SIG-M5 treated with dmso at 0.1 percent for 504 hours (cell line): ENCODE measurements at regions not wholly inside any gene's neighbourhood (a gene's known extent, or its start where the extent isn't known, plus 50 kb on each side); places are given as distances from the start of the nearest gene placed in this dataset.

ENCODE experiments used
- DNase-seq: peaks from one replicate; lab custom pipeline; 2025; ENCODE audit not compliant: unreplicated experiment; lab: John Stamatoyannopoulos, UW

DNA sequence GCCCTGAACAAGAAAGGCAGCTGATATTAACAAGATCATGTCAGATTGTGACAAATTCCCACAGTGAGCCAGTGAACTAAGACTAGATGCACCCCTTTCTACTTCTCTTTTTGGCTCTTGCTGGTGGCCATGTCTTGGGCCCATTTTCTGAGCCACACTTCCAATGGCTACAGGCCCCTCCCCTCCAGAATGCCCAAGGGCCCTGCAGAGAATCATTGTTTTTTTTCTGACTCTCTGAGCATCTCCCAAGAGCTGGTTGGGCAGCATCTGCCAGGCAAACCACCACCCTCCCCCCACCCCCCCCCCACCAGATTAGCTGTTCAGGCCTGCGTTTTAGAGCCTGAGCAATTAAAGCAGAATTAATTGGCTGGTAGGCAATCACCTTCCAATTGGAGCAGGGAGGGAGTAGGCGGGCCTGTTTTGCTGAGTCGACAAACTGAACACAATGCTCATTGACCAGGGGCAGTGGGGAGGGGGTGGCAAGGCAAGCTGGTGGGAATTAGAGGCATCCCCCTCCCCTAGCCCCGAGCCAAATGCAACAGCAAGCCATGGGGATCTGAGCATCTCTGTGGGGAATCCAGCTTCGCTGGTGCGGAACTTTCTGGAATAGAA, 541.4 kb downstream of the MN1 start:
- DNase-seq: no peak

- DNase-seq: no peak
These were observed 539.2 kb downstream of the MN1 start for GRCh38 chr22:27262361-27262760.

DNA sequence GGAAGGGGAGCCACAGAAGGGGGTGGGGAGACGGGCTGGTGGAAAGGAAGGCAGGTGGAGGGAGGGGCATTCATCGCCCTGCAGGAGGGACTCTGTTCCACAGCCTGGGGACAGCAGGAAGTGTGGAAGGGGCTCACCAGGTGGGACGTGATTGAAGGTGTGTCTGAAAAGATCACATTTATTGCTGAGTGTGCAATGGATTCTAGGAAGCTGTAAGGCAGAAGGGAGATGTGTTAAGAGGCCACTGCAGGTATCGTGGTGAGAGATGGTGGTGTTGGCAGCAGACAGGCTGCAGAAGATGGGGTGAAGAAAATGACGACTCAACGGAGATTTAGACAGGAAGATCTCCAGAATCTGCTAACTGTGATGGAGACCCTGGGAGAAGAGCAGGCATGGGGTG, 537.4 kb downstream of the MN1 start:
- no peak for DNase-seq

DNA sequence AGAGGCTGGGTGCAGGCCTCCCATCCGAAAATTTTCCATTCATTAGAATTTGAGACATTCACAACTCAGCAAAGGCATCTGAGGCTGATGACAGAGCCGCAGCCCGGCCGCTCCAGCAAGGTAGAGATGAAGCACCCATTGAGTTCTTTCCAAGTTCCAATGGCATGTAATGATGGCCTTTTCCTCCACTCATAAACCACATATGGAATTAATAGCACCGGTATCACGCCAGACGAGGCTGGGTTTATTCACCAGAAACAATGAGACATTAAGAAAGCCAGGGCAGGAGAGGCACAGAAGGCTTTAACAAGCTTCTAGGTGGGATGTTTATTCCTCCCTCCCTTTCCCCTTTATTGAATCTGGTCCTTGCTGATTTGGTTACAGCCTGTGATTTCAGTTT, 534.4 kb downstream of the MN1 start:
- DNase-seq: no peak

DNA sequence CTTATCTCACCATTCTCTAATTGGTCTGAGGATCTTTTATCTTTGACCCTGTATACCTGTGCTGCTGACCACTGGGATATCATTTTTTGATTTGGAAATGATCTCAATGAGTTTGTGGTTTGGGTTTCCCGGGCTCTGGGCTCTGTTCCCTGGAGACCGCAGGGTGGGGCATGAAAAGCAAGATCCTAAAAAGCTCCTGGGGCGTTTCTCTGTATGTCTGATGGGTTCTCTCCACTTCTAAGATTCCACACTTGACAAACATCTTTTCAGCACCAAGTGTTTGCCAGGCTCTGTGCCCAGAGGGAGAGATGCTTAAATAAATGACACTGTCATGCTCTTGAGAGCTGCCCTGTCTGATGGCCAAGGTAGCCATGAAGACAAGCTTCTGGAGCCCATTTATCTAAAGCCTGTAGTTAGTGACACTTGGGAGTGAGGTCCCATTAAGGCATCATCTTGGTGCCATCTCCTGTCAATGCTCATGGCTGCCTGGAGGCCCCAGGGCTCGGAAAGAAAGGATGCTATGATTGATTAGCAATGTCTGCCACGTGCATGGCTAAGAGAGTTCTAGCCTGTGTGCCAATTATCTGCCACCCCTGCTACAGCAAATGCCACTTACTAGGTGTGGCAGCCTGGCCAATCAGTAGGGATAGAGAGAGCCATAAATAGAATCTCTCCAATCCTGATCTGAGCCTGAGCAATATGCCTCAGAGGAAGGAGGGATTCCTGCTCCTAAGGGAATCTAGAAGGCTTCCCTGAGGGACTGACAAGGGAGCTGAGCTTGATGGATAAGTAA, 531.6 kb downstream of the MN1 start:
- no peak for DNase-seq

GRCh38 chr22:27270818-27271510, 530.6 kb downstream of the MN1 start:
- DNase-seq: no peak

GRCh38 chr22:27273436-27273835, 528.1 kb downstream of the MN1 start:
- DNase-seq: no peak

GRCh38 chr22:27273853-27274252, 527.7 kb downstream of the MN1 start:
- DNase-seq: no peak

DNA sequence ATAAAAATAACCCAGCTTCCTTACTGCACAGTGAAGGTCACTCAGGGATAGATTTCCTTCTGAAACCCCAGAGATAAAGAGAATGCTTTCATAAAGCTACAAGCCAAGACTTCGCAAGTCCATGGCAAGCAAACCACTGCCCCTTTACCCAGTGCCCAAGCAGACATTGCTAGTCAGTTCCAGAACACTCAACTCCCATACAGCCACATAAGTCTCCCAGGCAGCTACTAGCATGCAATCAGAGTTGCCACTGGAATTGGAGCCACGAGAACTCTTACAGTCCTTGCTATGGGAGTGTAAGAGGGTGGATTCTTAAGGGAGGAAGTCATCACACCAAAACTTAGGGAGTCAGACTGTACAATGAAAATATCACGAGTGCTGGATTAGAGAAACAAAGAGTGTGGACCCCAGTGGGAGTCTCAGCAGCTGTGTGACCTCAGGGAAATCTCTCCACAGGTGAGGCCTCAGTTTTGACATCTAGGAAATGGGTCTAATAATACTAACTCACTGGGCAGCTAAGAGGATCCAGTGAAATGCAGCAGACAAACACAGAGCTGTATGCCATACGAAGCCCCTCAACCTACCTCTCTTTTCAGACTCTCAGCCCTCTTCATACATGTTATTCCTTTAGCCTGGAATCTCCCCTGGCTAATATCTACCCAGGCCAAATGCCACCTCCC, 526.6 kb downstream of the MN1 start:
- no peak for DNase-seq

DNA sequence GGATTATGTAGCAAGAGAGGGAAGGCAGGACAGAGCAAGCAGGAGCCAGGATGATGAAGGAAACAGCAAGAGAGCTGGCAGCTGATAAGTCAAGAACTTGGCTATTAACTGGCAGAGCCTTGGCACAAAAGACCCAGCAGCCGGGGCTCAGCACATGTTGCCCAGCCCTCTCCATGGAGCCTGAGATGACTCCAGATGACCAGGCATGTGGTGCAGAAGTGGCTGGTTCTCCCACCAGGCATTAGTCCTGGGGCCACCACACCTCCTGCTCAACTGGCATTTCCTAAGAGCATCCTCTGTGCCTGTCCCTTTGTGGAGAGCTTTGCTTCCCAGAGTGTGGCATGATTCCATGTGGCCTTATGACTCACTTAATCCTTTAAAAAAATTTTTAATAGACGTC, 522.6 kb downstream of the MN1 start:
- no peak for DNase-seq

DNA sequence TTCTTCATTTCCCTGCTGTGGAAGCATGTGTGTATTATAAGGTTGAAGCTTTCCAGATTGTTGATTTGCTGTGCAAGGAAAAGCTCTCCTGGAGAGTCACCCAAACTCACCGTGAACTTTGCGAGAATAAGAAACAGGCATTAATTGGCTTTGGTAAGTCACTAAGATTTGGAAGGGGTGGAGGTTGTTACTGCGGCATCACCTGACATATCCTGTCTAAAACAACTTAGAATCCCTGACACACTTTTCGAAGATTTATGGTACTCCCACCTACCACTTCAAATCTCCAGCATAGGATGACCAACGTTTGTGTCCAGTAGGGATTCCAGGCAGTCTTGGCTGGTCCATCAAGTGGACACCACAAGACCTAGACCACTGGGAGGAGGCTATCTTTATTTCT, 518.3 kb downstream of the MN1 start:
- no peak for DNase-seq

- no peak for DNase-seq
These were observed 517.8 kb downstream of the MN1 start for GRCh38 chr22:27283714-27284113.

DNA sequence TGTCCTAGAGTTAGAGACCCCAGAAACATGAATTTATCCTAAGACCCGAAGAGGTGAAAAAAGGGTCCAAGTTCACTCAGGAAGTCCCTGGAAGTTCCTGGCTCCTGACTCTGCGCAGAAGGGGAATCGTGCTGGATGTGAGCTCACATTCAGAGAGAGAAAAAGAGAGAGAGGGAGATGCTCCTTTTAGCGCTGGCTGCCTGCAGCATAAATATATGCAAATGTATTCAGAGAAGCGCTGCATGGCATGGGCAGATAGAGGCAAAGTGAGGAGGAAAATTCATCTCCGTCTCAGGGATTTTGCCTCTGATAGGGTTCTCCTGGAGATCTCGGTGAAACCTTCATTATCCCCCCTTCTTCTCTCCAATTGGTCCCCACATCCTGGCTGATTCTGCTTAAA, 517.2 kb downstream of the MN1 start:
- DNase-seq: no peak

GRCh38 chr22:27286711-27287110, 514.8 kb downstream of the MN1 start:
- DNase-seq: no peak

GRCh38 chr22:27292542-27293299, 508.8 kb downstream of the MN1 start:
- no peak for DNase-seq

DNA sequence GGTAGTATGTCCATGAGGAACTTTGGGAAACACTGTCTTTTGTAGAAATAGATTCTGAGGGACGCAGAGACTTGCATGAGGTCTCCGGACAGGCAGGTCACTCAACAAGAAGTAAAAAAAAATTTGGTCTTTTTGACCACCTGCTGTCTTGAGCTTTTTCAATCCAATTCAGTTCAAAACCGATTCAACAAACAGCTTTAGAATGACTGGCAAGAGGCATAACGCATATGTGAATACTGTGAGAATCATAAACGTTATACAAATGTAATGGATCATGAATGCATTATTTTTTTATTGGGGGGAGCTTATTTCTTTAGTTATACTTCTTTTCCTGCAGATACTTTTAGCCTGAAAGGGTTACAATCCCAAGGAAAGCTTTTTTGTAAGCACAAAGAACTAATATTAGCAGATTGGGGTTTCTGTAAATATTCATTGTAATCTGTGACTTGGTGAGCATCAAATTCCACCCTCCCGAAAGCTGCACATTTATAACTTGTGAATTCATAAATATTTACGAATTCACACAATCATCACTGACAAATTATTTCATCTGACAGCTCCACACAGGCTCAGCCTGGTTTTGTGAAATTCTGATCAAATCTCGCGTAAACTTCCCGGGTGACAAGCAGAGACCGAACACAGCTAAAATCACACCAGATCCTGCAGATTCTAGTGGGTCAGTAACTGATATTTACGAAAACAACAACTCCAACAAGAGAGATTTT, 507.7 kb downstream of the MN1 start:
- no peak for DNase-seq

DNA sequence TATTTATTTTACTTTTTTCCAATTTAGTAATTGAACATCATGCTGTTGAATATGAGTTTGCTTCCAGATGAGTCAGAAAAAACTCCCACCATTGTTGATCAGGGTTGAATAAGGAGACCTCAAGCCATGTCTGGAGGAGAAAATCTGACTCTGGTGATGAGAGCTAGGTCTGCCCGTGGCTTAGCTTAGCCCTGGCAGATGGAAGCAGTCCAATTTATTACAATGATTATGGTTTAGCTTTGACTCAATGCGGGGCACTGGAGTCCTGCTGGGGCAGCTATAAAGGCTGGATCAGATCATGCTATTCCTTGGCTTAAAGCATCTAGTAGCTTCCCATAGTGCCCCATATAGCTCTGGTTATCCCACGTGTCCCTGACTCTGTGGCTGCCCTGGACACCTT, 506.5 kb downstream of the MN1 start:
- DNase-seq: no peak

DNA sequence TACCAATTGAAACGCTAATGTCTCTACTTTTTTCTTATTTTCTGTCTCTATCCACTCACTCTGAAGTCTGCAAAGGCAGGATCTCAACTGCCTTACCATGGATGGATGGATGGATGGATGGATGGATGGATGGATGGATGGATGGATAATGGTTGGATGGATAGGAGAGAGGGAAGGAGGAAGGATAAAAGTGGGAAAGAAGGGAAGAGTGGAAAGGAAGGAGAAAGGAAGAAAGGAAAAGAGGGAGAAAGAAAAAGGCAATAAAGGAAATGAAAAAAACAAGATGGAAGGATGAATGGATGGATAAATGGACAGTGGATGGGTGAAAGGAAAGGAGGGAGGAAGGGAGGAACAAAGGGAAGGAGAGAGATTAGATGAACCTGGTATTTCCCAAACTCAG, 506.0 kb downstream of the MN1 start:
- no peak for DNase-seq

- DNase-seq: no peak
These were observed 505.4 kb downstream of the MN1 start for GRCh38 chr22:27296091-27296675.

DNA sequence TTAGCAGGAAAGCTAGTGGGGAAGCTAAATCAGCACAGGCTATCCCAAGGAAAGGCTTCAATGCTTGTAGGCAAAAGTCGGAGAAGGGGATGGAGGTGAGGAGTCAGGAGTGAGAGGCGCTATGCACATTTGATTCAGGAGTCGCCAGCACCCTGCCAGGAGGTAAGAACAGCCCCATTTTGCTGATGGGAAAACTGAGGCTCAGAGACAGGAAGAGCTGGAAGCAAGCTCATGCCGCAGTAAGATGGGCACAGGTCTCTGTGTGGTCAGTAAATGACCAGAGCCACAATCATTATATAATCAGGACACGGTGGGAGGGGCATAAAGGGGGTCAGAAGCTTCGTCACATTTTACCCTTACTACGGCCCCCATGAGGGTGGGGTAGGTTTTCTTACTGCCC, 504.4 kb downstream of the MN1 start:
- no peak for DNase-seq
